Esophagus muscularis mucosa (tissue), 4 donors: ENCODE measurements at regions not wholly inside any gene's neighbourhood (a gene's known extent, or its start where the extent isn't known, plus 50 kb on each side); places are given as distances from the start of the nearest gene placed in this dataset.

Experiments used
- DNase-seq: peaks from one replicate; pipeline ENCODE4 v3.0.0-alpha.2; 2017; ENCODE audit errors: extremely low spot score
- H3K27ac ChIP-seq, 4 donors: fragments of 200-600 bp; sonication (generic); replicated peaks in 1 of 4; 1 replicate in 3 of 4; 2 replicates in 1 of 4; pipeline ENCODE4 v1.5.1; 2016 to 2019; ENCODE audit warnings: mild to moderate bottlenecking in 1 of 4
- H3K27me3 ChIP-seq, 4 donors: fragments of 200-600 bp; sonication (generic); one replicate each; pipeline versions ENCODE4 v1.5.1 to v1.6.0; 2016 to 2019
- H3K36me3 ChIP-seq, 4 donors: fragments of 200-600 bp; sonication (generic); one replicate each; pipeline ENCODE4 v1.5.1; 2016 to 2019
- H3K4me1 ChIP-seq, 4 donors: fragments of 200-600 bp; sonication (generic); one replicate each; pipeline ENCODE4 v1.5.1; 2016 to 2019
- H3K4me3 ChIP-seq, 4 donors: fragments of 200-600 bp; sonication (generic); 1 replicate in 2 of 4; 2 replicates in 2 of 4; pipeline ENCODE4 v1.5.1; 2016 to 2019; ENCODE audit warnings: mild to moderate bottlenecking in 4 of 4, moderate library complexity in 1 of 4
- H3K9me3 ChIP-seq, 4 donors: fragments of 200-600 bp; sonication (generic); 1 replicate in 3 of 4; 2 replicates in 1 of 4; pipeline ENCODE4 v1.5.1; 2016 to 2019
- CTCF ChIP-seq, 3 experiments: fragments of 200-600 bp in 2 of 3; fragments of 450-650 bp in 1 of 3; sonication (generic) in 2 of 3; IDR thresholded peaks; one replicate each; pipeline ENCODE4 v1.5.1; 2017 to 2019; ENCODE audit warnings: antibody characterized with exemption in 3 of 3, mild to moderate bottlenecking in 2 of 3, moderate library complexity in 1 of 3
- EP300 ChIP-seq: sonication (generic); formaldehyde crosslinking; IDR thresholded peaks from one replicate; pipeline ENCODE4 v1.6.1; 2017; ENCODE audit warnings: antibody characterized with exemption
- POLR2A ChIP-seq: fragments of 450-650 bp; IDR thresholded peaks from one replicate; pipeline ENCODE4 v1.6.1; 2017; ENCODE audit warnings: antibody characterized with exemption, moderate library complexity, mild to moderate bottlenecking, low read depth
- POLR2AphosphoS5 ChIP-seq, 2 donors: sonication (generic); formaldehyde crosslinking; IDR thresholded peaks; one replicate each; pipeline ENCODE4 v1.6.1; 2017; ENCODE audit warnings: antibody characterized with exemption in 2 of 2
- WGBS: methylation state at CpG from one replicate; pipeline ENCODE4 v1.1.5; 2018; 5-methylcytosine and 5-hydroxymethylcytosine counted together
- intact Hi-C: fragments of 100-400 bp; cut with DNase I; formaldehyde crosslinking; loops from one replicate; pipeline ENCODE4 v1.15.1; 2023

GRCh38 chr12:90280033-90280432, 571.4 kb upstream of the ATP2B1 start:
- TF ChIP-seq CTCF (IDR thresholded peaks at IDR 0.05), result no peak
- TF ChIP-seq EP300, result no peak
- no peak for TF ChIP-seq POLR2AphosphoS5 (IDR thresholded peaks at IDR 0.05)
- no peak for TF ChIP-seq POLR2A
- 90% methylated on average over 1 of the region's 1 CpG for WGBS
- H3K4me1 ChIP-seq, result no peaks in the 10 kb centered on the region
- intact Hi-C loops, result no loop called here
- no peak overlapping the region for H3K27ac ChIP-seq
- no peaks in the 10 kb centered on the region for H3K27me3 ChIP-seq
- peaks cover 0 to 7% (median 4%) of the 10 kb centered on the region in 4 donors for H3K9me3 ChIP-seq
- no peaks in the 10 kb centered on the region for H3K36me3 ChIP-seq
- no peak for DNase-seq
- no peak overlapping the region for H3K4me3 ChIP-seq

DNA sequence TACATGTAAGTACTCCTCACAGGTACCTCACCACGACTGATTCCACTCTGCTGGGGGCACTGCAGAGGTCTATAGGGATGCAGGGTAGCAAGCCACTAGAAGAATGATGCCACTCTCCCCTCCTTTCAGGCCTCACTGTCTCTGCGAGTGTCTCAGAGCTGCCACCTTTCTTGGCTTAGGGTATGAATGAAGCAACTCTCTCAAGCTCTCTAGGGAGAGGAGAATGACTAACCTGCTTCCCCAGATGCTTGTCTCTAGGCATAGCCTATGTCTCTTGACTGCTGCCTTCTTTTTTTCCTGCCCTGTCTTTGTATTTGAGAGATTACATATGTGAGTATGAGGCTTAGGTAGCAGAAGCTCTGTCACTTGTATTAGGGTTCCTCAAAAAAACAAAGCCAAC, 566.5 kb upstream of the ATP2B1 start:
- no peak for DNase-seq
- Histone ChIP-seq H3K36me3 (no peaks in the 10 kb centered on the region), H3K9me3 (no peaks in the 10 kb centered on the region), H3K4me3 (no peak overlapping the region), H3K27me3 (no peaks in the 10 kb centered on the region), H3K4me1 (no peaks in the 10 kb centered on the region), H3K27ac (no peak overlapping the region)
- intact Hi-C loops, result no loop called here
- WGBS, result 92% methylated on average over 2 of the region's 2 CpGs
- TF ChIP-seq EP300 (no peak), POLR2A (no peak)

- no peaks in the 10 kb centered on the region for H3K27me3 ChIP-seq
- no peak overlapping the region for H3K4me3 ChIP-seq
- H3K27ac ChIP-seq, result no peak overlapping the region
- intact Hi-C loops, result no loop called here
- H3K36me3 ChIP-seq, result no peaks in the 10 kb centered on the region
- 79% methylated on average over 1 of the region's 1 CpG for WGBS
- no peaks in the 10 kb centered on the region for H3K9me3 ChIP-seq
- no peaks in the 10 kb centered on the region for H3K4me1 ChIP-seq
- TF ChIP-seq EP300 (no peak), POLR2A (no peak), CTCF (IDR thresholded peaks at IDR 0.05) (no peak), POLR2AphosphoS5 (IDR thresholded peaks at IDR 0.05) (no peak)
- no peak for DNase-seq
Observed at GRCh38 chr12:90274407-90274806, 565.8 kb upstream of the ATP2B1 start.

DNA sequence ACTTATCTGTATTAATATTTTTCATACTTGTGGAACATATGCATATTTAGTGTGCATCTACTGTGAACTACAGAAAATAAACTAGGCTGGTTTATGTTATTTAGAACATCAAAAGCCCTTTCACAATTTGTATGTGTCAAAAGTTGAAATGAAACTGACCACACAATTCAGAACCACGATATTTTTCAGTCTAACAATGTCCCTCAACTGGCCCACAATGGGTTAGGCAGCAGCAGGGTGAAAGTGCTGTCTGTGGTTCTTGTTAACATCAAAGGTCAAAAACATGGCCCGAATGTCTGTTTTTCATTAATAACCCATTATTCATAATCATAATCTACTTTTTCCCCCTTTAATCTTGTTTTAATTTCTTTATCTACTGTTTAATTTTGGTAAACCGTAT, 559.9 kb upstream of the ATP2B1 start:
- intact Hi-C loops, result no loop called here
- H3K36me3 ChIP-seq, result no peaks in the 10 kb centered on the region
- H3K27ac ChIP-seq, result no peak overlapping the region
- H3K4me3 ChIP-seq, result no peak overlapping the region
- WGBS, result 63% methylated on average over 3 of the region's 3 CpGs
- H3K27me3 ChIP-seq, result no peaks in the 10 kb centered on the region
- H3K4me1 ChIP-seq, result no peaks in the 10 kb centered on the region
- H3K9me3 ChIP-seq, result no peaks in the 10 kb centered on the region
- TF ChIP-seq CTCF (IDR thresholded peaks at IDR 0.05), result no peak
- TF ChIP-seq EP300, result no peak
- no peak for TF ChIP-seq POLR2A
- TF ChIP-seq POLR2AphosphoS5 (IDR thresholded peaks at IDR 0.05), result no peak
- DNase-seq, result no peak

DNA sequence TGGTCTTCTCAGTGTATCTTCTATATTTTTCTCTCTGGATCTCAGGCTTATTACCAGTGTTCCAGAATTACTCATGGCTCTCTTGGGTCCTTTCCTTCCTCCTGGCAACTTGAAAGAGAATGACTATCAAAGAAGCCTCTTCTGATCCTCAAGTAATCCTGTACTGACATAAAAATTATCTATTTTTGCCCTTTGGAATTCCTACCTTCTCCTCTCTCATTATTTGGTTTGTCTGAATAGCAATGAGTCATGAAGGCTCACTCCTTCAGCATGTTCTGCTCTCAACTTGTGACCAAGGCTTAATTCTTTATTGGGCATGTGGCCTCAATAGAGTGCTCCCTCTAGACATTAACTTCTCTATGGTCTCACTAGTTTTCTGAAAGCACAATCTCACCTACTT, 553.6 kb upstream of the ATP2B1 start:
- H3K27me3 ChIP-seq, result no peaks in the 10 kb centered on the region
- intact Hi-C loops, result no loop called here

More for the DNA sequence above, 553.6 kb upstream of the ATP2B1 start:
- Histone ChIP-seq H3K27ac (no peak overlapping the region), H3K4me3 (no peak overlapping the region), H3K36me3 (no peaks in the 10 kb centered on the region), H3K4me1 (peaks cover 0 to 6% (median 0%) of the 10 kb centered on the region in 4 donors), H3K9me3 (no peaks in the 10 kb centered on the region)
- TF ChIP-seq POLR2A, result no peak
- TF ChIP-seq CTCF (IDR thresholded peaks at IDR 0.05), result no peak
- no peak for TF ChIP-seq EP300
- TF ChIP-seq POLR2AphosphoS5 (IDR thresholded peaks at IDR 0.05), result no peak
- DNase-seq, result no peak
